Fibroblast of the aortic adventitia (primary cell): ENCODE measurements at regions not wholly inside any gene's neighbourhood (a gene's known extent, or its start where the extent isn't known, plus 50 kb on each side); places are given as distances from the start of the nearest gene placed in this dataset.

Experiments
- DNase-seq: peaks from one replicate; pipeline ENCODE4 v3.0.0-alpha.2; 2010; ENCODE audit warnings: low read depth
- H3K4me3 ChIP-seq: 2 replicates; pipeline ENCODE4 v1.5.1; 2011; ENCODE audit warnings: low read depth, mild to moderate bottlenecking, control low read depth, low read length, moderate library complexity
- CTCF ChIP-seq: IDR thresholded peaks from 2 replicates; pipeline ENCODE4 v1.5.1; 2011; ENCODE audit warnings: mild to moderate bottlenecking, low read length, control low read depth, inconsistent platforms; ENCODE audit not compliant: insufficient read depth

DNA sequence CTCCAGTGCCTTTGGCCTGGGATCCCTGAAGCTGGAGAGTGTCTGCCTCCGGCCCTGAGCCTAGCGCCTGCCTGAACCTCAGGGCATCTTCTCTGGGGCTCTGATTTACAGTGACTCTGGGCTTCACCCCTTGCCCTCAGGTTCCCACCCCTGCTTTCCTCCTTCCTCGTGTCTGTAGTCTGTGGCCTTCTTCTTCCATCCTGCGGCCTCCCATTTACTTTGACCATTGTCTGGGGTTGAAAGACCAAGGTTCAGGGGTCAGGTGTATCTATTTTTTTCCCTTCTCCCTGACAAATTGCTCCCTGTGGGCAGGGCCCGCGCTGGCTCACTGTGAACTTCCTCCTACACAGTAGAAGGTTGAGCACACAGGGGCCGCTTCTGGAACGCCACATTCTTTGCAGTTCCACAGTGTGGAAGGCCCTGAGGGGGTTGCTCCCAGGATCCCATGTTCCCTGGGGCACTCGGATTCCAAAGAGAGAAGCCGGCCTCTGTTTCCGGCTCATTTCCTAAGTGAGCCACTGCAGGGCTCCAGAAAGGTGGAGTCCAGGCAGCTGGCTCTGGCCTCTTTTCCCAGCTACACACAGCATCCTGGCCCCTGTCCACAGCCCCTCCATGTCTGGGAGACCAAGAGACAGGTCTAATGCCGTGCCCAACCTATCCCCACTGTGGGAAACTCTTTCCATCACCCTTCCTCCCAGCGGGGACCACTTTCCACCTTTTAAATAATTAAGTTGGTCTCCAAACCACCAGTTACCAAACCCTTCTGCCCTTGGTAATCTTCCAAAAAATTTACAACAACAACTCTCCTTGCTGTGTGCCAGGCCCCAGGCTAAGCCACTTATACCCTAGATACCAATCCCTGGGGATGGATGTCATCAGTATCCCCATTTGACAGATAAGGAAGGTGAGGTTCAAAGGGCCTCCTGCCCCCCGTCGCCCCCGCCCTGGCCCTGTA, 140.3 kb upstream of the IER5L start:
- no peak overlapping the region for H3K4me3 ChIP-seq
- TF ChIP-seq CTCF, result no peak
- DNase-seq, result no peak

- no peak overlapping the region for H3K4me3 ChIP-seq
- no peak for TF ChIP-seq CTCF
- DNase-seq, result peak; percentile 52
Measured at GRCh38 chr9:129317179-129318011, 139.3 kb upstream of the IER5L start.

- TF ChIP-seq CTCF, result no peak
- no peak for DNase-seq
Measured at GRCh38 chr9:129316281-129317030, 138.4 kb upstream of the IER5L start.

DNA sequence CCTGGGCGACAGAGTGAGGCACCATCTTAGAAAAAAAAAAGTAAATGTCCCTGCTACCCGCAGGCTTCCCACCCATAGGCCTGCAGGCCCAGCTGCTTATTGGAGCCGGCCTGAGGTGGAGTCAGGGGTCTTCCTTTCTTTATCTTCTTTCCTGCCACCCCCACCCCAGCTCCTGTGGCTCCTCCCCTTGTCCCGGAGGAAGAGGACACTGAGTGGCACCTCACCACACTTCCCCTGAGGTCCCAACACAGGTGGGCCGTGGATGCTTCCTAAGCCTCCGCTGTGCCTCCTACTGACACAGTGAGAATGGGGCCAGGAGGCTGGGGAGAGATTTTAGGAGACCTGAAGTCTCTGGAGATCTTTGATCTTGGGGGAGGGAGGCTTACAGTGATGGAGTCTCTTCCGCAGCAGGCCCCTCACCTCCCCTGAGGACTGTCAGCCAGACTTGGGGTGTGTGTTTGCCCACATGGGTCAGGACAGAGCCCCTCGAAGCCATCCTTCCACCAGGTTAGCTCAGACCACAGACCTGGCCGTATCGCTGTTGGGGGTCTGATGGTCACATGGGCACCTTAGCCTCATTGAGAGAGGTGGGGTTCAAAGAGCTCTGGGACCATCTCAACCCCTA, 135.4 kb upstream of the IER5L start:
- TF ChIP-seq CTCF, result no peak
- no peak overlapping the region for H3K4me3 ChIP-seq

More at GRCh38 chr9:129316281-129317030, 138.4 kb upstream of the IER5L start:
- H3K4me3 ChIP-seq, result no peak overlapping the region

GRCh38 chr9:129312251-129313122, 134.4 kb upstream of the IER5L start:
- H3K4me3 ChIP-seq, result no peak overlapping the region
- no peak for DNase-seq
- TF ChIP-seq CTCF, result no peak

More for the DNA sequence above, 135.4 kb upstream of the IER5L start:
- no peak for DNase-seq
